ENCODE measurements at regions not wholly inside any gene's neighbourhood (a gene's known extent, or its start where the extent isn't known, plus 50 kb on each side); places are given as distances from the start of the nearest gene placed in this dataset.

DNA sequence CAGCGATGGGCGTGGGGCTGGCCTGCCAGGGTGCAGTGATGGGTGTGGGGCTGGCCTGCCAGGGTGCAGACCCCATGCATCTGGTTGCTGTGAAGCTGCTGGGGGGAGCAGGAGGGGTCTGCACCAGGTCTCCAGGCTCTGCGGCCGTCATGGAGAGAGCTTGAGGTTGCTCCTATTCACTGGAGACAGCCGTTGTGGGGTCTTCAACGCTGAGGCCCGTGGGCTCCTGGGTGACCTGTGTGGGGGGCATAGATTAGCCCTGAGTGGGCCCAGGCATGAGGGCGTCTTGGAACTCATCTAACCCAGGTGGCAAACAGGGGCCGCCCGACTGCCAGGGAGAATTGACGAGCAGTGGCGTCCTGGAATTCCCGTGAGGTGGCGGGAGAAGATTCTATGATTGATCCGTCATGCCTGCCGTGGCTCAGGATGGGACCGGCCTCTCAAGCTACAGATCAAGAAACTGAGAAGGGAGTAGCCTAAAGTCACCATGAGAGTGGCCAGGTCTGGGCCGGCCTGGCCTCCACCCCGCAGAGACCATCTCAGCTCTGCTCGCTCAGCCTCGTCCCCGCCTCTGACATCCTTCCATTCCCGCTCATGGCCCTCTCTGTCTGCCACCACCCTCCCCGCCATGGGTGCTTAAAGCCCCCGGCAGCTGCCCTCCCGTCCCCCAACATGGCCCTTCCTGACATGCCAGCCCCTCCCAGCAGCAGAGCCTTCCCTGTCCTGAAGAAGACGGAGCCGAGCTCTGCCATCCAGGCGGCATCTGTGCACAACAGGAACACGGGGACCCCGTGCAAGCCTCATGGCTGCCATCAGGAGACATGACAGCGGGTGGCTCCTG, 50.7 kb upstream of the ACSF3 start:
- CTCF ChIA-PET = interaction anchor here (1.2 kb wide), 1 partner anchor 306 kb away, joined by 3 read pairs; no protein-coding TSS in a partner anchor
- Histone ChIP-seq H3K27me3 (ENCODE audit: insufficient read depth) (peaks cover 5% of the 10 kb centered on the region; the same call in 1 of the 2 replicates), H3F3A (replicated peaks; ENCODE audit: insufficient read depth) (no peaks in the 10 kb centered on the region), H3K9me2 (no peaks in the 10 kb centered on the region), H3K4me1 (ENCODE audit: control insufficient read depth in 1 of 2, insufficient read depth in 2 of 2, low read depth in 1 of 2, low read length in 1 of 2) (peaks cover 0 to 12% of the 10 kb centered on the region in 2 experiments; a peak in 1 of 4 replicates), H3K27ac (ENCODE audit: low read depth in 2 of 2, low read length in 1 of 2) (no peak overlapping the region), H3K36me3 (replicated peaks in 1 of 2; ENCODE audit: control insufficient read depth in 1 of 2, insufficient read depth in 2 of 2, low read length in 1 of 2) (no peaks in the 10 kb centered on the region), H3K9ac (no peak overlapping the region), H3K4me2 (no peak overlapping the region), H3K4me3 (ENCODE audit: low read depth in 2 of 2, low read length in 1 of 2) (no peak overlapping the region), H4K20me1 (ENCODE audit: insufficient read depth) (no peaks in the 10 kb centered on the region), H3K79me2 (ENCODE audit: insufficient read depth) (no peaks in the 10 kb centered on the region), H2AFZ (ENCODE audit: low read depth) (no peak overlapping the region), H3K9me3 (no peaks in the 10 kb centered on the region)
- DNase-seq = no peak
- WGBS (ENCODE audit: low lambda C conversion rate) = 68% methylated on average over 20 of the region's 32 CpGs
- TF ChIP-seq, protein P1, sequence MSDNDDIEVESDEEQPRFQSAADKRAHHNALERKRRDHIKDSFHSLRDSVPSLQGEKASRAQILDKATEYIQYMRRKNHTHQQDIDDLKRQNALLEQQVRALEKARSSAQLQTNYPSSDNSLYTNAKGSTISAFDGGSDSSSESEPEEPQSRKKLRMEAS (IDR thresholded peaks at IDR 0.05; ENCODE audit: low read depth) = no peak
- no peak for TF ChIP-seq RFX5 (IDR thresholded peaks at IDR 0.05; ENCODE audit: low read length)
- TF ChIP-seq, protein P2, sequence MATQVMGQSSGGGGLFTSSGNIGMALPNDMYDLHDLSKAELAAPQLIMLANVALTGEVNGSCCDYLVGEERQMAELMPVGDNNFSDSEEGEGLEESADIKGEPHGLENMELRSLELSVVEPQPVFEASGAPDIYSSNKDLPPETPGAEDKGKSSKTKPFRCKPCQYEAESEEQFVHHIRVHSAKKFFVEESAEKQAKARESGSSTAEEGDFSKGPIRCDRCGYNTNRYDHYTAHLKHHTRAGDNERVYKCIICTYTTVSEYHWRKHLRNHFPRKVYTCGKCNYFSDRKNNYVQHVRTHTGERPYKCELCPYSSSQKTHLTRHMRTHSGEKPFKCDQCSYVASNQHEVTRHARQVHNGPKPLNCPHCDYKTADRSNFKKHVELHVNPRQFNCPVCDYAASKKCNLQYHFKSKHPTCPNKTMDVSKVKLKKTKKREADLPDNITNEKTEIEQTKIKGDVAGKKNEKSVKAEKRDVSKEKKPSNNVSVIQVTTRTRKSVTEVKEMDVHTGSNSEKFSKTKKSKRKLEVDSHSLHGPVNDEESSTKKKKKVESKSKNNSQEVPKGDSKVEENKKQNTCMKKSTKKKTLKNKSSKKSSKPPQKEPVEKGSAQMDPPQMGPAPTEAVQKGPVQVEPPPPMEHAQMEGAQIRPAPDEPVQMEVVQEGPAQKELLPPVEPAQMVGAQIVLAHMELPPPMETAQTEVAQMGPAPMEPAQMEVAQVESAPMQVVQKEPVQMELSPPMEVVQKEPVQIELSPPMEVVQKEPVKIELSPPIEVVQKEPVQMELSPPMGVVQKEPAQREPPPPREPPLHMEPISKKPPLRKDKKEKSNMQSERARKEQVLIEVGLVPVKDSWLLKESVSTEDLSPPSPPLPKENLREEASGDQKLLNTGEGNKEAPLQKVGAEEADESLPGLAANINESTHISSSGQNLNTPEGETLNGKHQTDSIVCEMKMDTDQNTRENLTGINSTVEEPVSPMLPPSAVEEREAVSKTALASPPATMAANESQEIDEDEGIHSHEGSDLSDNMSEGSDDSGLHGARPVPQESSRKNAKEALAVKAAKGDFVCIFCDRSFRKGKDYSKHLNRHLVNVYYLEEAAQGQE (IDR thresholded peaks at IDR 0.05; ENCODE audit: low read depth, low read length) = no peak
- no peak for TF ChIP-seq NRF1 (IDR thresholded peaks at IDR 0.05; ENCODE audit: low read depth, low read length)
- TF ChIP-seq SMC3 (IDR thresholded peaks at IDR 0.05; ENCODE audit: low read depth, low read length) = no peak
- no peak for TF ChIP-seq YY1 (IDR thresholded peaks at IDR 0.05; ENCODE audit: low read depth)
- no peak for TF ChIP-seq NFIC (IDR thresholded peaks at IDR 0.05; ENCODE audit: borderline replicate concordance)
- no peak for TF ChIP-seq CHD2 (IDR thresholded peaks at IDR 0.05; ENCODE audit: low read length, partially characterized antibody)
- TF ChIP-seq FOSL2 (IDR thresholded peaks at IDR 0.05; ENCODE audit: borderline replicate concordance, low read depth) = no peak
- TF ChIP-seq, protein P3, sequence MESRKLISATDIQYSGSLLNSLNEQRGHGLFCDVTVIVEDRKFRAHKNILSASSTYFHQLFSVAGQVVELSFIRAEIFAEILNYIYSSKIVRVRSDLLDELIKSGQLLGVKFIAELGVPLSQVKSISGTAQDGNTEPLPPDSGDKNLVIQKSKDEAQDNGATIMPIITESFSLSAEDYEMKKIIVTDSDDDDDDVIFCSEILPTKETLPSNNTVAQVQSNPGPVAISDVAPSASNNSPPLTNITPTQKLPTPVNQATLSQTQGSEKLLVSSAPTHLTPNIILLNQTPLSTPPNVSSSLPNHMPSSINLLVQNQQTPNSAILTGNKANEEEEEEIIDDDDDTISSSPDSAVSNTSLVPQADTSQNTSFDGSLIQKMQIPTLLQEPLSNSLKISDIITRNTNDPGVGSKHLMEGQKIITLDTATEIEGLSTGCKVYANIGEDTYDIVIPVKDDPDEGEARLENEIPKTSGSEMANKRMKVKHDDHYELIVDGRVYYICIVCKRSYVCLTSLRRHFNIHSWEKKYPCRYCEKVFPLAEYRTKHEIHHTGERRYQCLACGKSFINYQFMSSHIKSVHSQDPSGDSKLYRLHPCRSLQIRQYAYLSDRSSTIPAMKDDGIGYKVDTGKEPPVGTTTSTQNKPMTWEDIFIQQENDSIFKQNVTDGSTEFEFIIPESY (IDR thresholded peaks at IDR 0.05; ENCODE audit: borderline replicate concordance, low read depth) = no peak
- no peak for TF ChIP-seq JUND (IDR thresholded peaks at IDR 0.05)
- TF ChIP-seq FOXJ3 (CRISPR knock-in tag; IDR thresholded peaks at IDR 0.05) = no peak
- TF ChIP-seq, protein P4, sequence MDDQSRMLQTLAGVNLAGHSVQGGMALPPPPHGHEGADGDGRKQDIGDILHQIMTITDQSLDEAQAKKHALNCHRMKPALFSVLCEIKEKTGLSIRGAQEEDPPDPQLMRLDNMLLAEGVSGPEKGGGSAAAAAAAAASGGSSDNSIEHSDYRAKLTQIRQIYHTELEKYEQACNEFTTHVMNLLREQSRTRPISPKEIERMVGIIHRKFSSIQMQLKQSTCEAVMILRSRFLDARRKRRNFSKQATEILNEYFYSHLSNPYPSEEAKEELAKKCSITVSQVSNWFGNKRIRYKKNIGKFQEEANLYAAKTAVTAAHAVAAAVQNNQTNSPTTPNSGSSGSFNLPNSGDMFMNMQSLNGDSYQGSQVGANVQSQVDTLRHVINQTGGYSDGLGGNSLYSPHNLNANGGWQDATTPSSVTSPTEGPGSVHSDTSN (IDR thresholded peaks at IDR 0.05) = no peak
- no peak for TF ChIP-seq TEAD4 (IDR thresholded peaks at IDR 0.05; ENCODE audit: borderline replicate concordance, insufficient read depth)
- no peak for TF ChIP-seq EZH2phosphoT487 (IDR thresholded peaks at IDR 0.05; ENCODE audit: borderline replicate concordance, low read depth)
- no peak for TF ChIP-seq RXRA (IDR thresholded peaks at IDR 0.05; ENCODE audit: borderline replicate concordance, low read depth)
- POLR2A ChIA-PET = no interaction called here
